Stimulated activated naive CD8-positive, alpha-beta T cell treated with anti-CD3 and anti-CD28 coated beads, Interleukin-15, Interleukin-2, amounts not matched to agents 100 ng/mL and 50 ng/mL, for 24 hours (primary cell): ENCODE measurements at regions not wholly inside any gene's neighbourhood (a gene's known extent, or its start where the extent isn't known, plus 50 kb on each side); places are given as distances from the start of the nearest gene placed in this dataset.

ENCODE experiments used
- H3K27ac Mint-ChIP-seq: one replicate; pipeline ENCODE4 v1.8.0; 2021; ENCODE audit warnings: mild to moderate bottlenecking, mixed read lengths
- H3K27me3 Mint-ChIP-seq: one replicate; pipeline ENCODE4 v1.8.0; 2021; ENCODE audit warnings: mixed read lengths
- H3K36me3 Mint-ChIP-seq: one replicate; pipeline ENCODE4 v1.8.0; 2021; ENCODE audit warnings: low read depth, mixed read lengths
- H3K4me1 Mint-ChIP-seq: one replicate; pipeline ENCODE4 v1.8.0; 2021; ENCODE audit warnings: low read depth, mixed read lengths
- H3K4me3 Mint-ChIP-seq: one replicate; pipeline ENCODE4 v1.8.0; 2021; ENCODE audit warnings: mild to moderate bottlenecking, mixed read lengths
- H3K9me3 Mint-ChIP-seq: one replicate; pipeline ENCODE4 v1.8.0; 2021; ENCODE audit warnings: mixed read lengths

GRCh38 chr12:88638966-88639760 is 58.9 kb upstream of the KITLG start:
- Mint-ChIP-seq H3K9me3 (no peaks in the 10 kb centered on the region), H3K4me1 (no peaks in the 10 kb centered on the region), H3K4me3 (no peak overlapping the region), H3K36me3 (no peaks in the 10 kb centered on the region), H3K27ac (no peak overlapping the region), H3K27me3 (peaks cover 6% of the 10 kb centered on the region)

- H3K4me1 Mint-ChIP-seq: no peaks in the 10 kb centered on the region
- no peaks in the 10 kb centered on the region for H3K9me3 Mint-ChIP-seq
- no peaks in the 10 kb centered on the region for H3K36me3 Mint-ChIP-seq
- H3K4me3 Mint-ChIP-seq: no peak overlapping the region
- H3K27ac Mint-ChIP-seq: no peak overlapping the region
- peaks cover 6% of the 10 kb centered on the region for H3K27me3 Mint-ChIP-seq
These were observed 58.1 kb upstream of the KITLG start for GRCh38 chr12:88638388-88638787.

GRCh38 chr12:88634008-88634407 is 53.7 kb upstream of the KITLG start:
- Mint-ChIP-seq H3K9me3 (no peaks in the 10 kb centered on the region), H3K36me3 (no peaks in the 10 kb centered on the region), H3K27ac (no peak overlapping the region), H3K4me3 (no peak overlapping the region), H3K4me1 (no peaks in the 10 kb centered on the region), H3K27me3 (peaks cover under 1% of the 10 kb centered on the region)

GRCh38 chr12:88633312-88633711 is 53.0 kb upstream of the KITLG start:
- H3K4me1 Mint-ChIP-seq: no peaks in the 10 kb centered on the region
- no peaks in the 10 kb centered on the region for H3K36me3 Mint-ChIP-seq
- H3K4me3 Mint-ChIP-seq: no peak overlapping the region
- no peak overlapping the region for H3K27ac Mint-ChIP-seq
- no peaks in the 10 kb centered on the region for H3K9me3 Mint-ChIP-seq
- no peaks in the 10 kb centered on the region for H3K27me3 Mint-ChIP-seq

- Mint-ChIP-seq H3K36me3 (no peaks in the 10 kb centered on the region), H3K9me3 (no peaks in the 10 kb centered on the region), H3K27ac (no peak overlapping the region), H3K4me3 (no peak overlapping the region), H3K27me3 (no peaks in the 10 kb centered on the region), H3K4me1 (no peaks in the 10 kb centered on the region)
These were observed 50.3 kb upstream of the KITLG start for GRCh38 chr12:88630561-88630960.
